AG04450 (cell line): ENCODE measurements at regions not wholly inside any gene's neighbourhood (a gene's known extent, or its start where the extent isn't known, plus 50 kb on each side); places are given as distances from the start of the nearest gene placed in this dataset.

ENCODE experiments used
- CTCF ChIA-PET: fragments of 300-600, 350-600 bp; formaldehyde crosslinking; extraction: SDS; loops from one replicate; lab custom pipeline; 2022; ENCODE audit warnings: antibody characterized with exemption, inconsistent platforms; lab: Charles Lee
- POLR2A ChIA-PET: fragments of 350-600 bp; formaldehyde crosslinking; extraction: SDS; loops from one replicate; lab custom pipeline; 2021; ENCODE audit warnings: antibody characterized with exemption, inconsistent platforms; lab: Yijun Ruan, JAX
- DNase-seq: peaks from one replicate; pipeline ENCODE4 v3.0.0-alpha.2; 2011; ENCODE audit warnings: low read depth, low spot score
- H3K27ac ChIP-seq: one replicate; pipeline ENCODE4 v1.5.1; 2012; ENCODE audit warnings: low read depth, low read length, control low read depth
- H3K27me3 ChIP-seq: one replicate; pipeline ENCODE4 v1.6.0; 2012; ENCODE audit warnings: low read length; ENCODE audit not compliant: control insufficient read depth, insufficient read depth
- H3K4me3 ChIP-seq: 2 replicates; pipeline ENCODE4 v1.5.1; 2011; ENCODE audit warnings: mild to moderate bottlenecking, low read depth, low read length, control low read depth
- H3K9me3 ChIP-seq: 2 replicates; pipeline ENCODE4 v1.5.1; 2012; ENCODE audit warnings: low read length; ENCODE audit not compliant: control insufficient read depth, insufficient read depth
- TF ChIP-seq, protein P1 (sequence below): IDR thresholded peaks from 2 replicates; pipeline ENCODE4 v1.5.1; 2011; ENCODE audit warnings: low read depth, low read length, control low read depth, inconsistent platforms

DNA sequence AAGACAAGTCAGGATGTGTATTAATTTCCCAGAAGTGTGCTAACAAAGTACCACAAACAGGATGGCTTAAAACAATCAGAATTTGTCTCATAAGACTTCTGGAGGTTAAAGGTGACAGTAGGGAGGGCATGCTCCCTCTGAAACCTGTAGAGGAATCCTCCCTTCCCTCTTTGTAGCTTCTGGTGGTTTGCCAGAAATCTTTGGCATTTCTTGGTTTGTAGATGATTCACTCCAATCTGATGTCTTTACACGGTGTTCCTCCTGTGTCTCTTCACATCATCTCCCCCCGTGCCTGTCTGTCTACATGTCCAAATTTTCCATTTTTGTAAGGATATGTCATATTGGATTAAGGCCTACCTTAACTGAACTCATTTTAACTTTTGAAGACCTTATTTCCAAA is 471.5 kb downstream of the ZNF608 start:
- no peaks in the 10 kb centered on the region for H3K27me3 ChIP-seq
- CTCF ChIA-PET = no interaction called here
- no peak overlapping the region for H3K4me3 ChIP-seq
- POLR2A ChIA-PET = no interaction called here
- H3K27ac ChIP-seq = no peak overlapping the region
- no peak for DNase-seq
- no peaks in the 10 kb centered on the region for H3K9me3 ChIP-seq
- TF ChIP-seq, protein P1, sequence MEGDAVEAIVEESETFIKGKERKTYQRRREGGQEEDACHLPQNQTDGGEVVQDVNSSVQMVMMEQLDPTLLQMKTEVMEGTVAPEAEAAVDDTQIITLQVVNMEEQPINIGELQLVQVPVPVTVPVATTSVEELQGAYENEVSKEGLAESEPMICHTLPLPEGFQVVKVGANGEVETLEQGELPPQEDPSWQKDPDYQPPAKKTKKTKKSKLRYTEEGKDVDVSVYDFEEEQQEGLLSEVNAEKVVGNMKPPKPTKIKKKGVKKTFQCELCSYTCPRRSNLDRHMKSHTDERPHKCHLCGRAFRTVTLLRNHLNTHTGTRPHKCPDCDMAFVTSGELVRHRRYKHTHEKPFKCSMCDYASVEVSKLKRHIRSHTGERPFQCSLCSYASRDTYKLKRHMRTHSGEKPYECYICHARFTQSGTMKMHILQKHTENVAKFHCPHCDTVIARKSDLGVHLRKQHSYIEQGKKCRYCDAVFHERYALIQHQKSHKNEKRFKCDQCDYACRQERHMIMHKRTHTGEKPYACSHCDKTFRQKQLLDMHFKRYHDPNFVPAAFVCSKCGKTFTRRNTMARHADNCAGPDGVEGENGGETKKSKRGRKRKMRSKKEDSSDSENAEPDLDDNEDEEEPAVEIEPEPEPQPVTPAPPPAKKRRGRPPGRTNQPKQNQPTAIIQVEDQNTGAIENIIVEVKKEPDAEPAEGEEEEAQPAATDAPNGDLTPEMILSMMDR = no peak

DNA sequence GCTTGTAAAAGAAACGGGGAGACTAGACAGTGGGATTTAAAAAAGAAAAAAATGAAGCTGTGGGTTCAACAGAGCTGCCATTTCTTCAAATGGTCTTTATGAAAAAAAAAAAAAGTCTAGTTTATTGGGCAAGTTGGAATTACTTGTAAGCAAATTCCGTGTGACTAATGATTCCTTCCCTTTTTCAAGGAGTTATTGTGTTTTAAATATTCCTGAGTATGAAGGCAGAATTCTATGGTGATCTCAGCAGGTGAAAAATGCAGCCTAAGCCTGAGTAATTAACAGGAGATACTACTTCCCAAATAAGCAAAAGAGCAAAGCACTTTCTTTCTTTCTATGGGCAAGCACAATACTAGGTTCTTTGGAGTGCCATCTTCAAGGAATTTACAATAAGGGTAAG is 481.9 kb downstream of the ZNF608 start:
- no peak overlapping the region for H3K4me3 ChIP-seq
- H3K9me3 ChIP-seq = no peaks in the 10 kb centered on the region
- no peak overlapping the region for H3K27ac ChIP-seq
- ChIA-PET CTCF (no interaction called here), POLR2A (no interaction called here)
- no peaks in the 10 kb centered on the region for H3K27me3 ChIP-seq
- TF ChIP-seq, protein P1 = no peak
- peak; percentile 20 for DNase-seq

DNA sequence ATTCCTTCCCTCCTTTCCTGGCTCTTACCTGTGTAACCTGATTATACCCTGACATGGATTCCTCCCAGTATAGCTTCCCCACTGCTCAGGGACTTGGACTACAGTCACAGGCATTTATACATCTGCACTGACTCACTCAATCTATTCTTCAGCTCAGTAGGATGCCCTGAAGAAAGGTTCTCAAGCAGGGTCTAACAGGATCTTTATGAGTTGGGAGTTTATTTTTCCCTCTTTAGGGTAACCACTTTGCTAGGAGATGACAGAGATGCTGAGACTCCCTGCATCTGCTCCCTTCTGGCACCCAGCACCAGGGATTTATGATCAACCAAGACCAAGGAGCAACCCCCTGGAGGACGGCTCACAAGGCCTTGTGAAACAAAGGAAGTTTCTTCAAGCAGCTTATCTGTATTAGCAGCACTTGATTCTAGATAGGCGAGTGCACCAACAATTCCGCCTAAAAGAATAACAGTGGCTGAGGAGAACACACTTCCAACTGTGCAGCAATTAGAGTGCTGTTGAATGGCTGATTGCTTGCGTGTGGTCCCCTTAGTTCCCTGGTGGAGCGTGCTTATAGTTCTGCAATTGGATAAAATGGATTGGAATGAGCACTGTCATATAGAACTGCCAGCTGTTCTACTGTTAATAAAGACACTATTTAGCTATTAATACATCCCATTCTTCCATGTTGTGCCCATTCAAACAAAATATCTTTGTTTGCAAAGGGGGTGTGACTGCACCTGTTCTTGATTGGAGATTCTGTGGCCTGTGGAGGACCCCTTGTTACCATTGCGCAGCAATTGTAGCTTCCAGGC is 482.6 kb downstream of the ZNF608 start:
- Histone ChIP-seq H3K9me3 (no peaks in the 10 kb centered on the region), H3K4me3 (no peak overlapping the region), H3K27ac (no peak overlapping the region), H3K27me3 (no peaks in the 10 kb centered on the region)
- ChIA-PET POLR2A (no interaction called here), CTCF (no interaction called here)
- TF ChIP-seq, protein P1 = no peak
- no peak for DNase-seq

- H3K27ac ChIP-seq = no peak overlapping the region
- ChIA-PET CTCF (no interaction called here), POLR2A (no interaction called here)
- TF ChIP-seq, protein P1 = no peak
- H3K4me3 ChIP-seq = no peak overlapping the region
- no peak for DNase-seq
- H3K9me3 ChIP-seq = no peaks in the 10 kb centered on the region
- H3K27me3 ChIP-seq = no peaks in the 10 kb centered on the region
Observed at GRCh38 chr5:124262991-124263571, 483.4 kb downstream of the ZNF608 start.

- ChIA-PET POLR2A (no interaction called here), CTCF (no interaction called here)
- H3K27ac ChIP-seq = no peak overlapping the region
- H3K4me3 ChIP-seq = no peak overlapping the region
- TF ChIP-seq, protein P1 = no peak
- H3K27me3 ChIP-seq = no peaks in the 10 kb centered on the region
- no peaks in the 10 kb centered on the region for H3K9me3 ChIP-seq
- no peak for DNase-seq
Observed at GRCh38 chr5:124262470-124262869, 484.0 kb downstream of the ZNF608 start.
